Gastroesophageal sphincter (tissue), 2 donors: ENCODE measurements at regions not wholly inside any gene's neighbourhood (a gene's known extent, or its start where the extent isn't known, plus 50 kb on each side); places are given as distances from the start of the nearest gene placed in this dataset.

Source experiments
- EP300 ChIP-seq: sonication (generic); formaldehyde crosslinking; IDR thresholded peaks from one replicate; pipeline ENCODE4 v1.6.1; 2017; ENCODE audit warnings: antibody characterized with exemption, mild to moderate bottlenecking
- POLR2AphosphoS5 ChIP-seq: sonication (generic); formaldehyde crosslinking; IDR thresholded peaks from one replicate; pipeline ENCODE4 v1.6.1; 2017; ENCODE audit warnings: antibody characterized with exemption

- TF ChIP-seq POLR2AphosphoS5, result no peak
- no peak for TF ChIP-seq EP300
These were observed 968.5 kb downstream of the AACS start for GRCh38 chr12:126033751-126034150.
